ENCODE measurements at regions not wholly inside any gene's neighbourhood (a gene's known extent, or its start where the extent isn't known, plus 50 kb on each side); places are given as distances from the start of the nearest gene placed in this dataset.

- no peak for DNase-seq
- intact Hi-C loops (cut with DNase I), result no loop called here
These were observed 92.2 kb downstream of the PLCE1 start for GRCh38 chr10:94085766-94086437.

DNA sequence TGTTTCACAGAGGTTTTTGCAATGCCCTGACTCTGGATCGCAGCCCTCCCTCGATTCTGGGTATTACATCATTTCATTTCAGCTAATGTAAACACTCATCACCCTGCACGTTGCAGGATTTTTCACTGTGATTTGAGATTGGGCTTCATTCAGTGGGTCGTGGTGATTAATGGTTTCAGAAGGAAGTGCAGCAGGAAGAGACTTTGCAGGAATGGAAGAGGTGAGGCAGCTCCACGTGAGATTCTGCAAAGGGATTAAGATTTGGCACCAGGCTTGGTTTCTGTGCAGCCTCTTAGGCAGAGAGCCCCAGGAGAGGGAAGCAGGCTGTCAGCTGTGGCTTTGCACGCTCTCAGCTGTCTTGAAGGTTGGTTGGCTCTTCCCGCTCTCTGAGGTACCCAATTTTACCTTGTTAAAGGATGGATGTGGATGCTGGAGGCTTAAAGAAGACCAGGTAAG, 95.2 kb downstream of the PLCE1 start:
- intact Hi-C loops (cut with DNase I), result no loop called here
- no peak for DNase-seq

- DNase-seq, result no peak
- intact Hi-C loops (cut with DNase I), result no loop called here
These were observed 97.9 kb downstream of the PLCE1 start for GRCh38 chr10:94091649-94092048.

GRCh38 chr10:94092848-94093247, 99.1 kb downstream of the PLCE1 start:
- no peak for DNase-seq
- intact Hi-C loops (cut with DNase I), result no loop called here

- intact Hi-C loops (cut with DNase I), result no loop called here
These were observed 99.7 kb downstream of the PLCE1 start for GRCh38 chr10:94093286-94093905.

GRCh38 chr10:94094540-94094939, 100.8 kb downstream of the PLCE1 start:
- intact Hi-C loops (cut with DNase I), result no loop called here
- no peak for DNase-seq

More at GRCh38 chr10:94093286-94093905, 99.7 kb downstream of the PLCE1 start:
- DNase-seq, result no peak

DNA sequence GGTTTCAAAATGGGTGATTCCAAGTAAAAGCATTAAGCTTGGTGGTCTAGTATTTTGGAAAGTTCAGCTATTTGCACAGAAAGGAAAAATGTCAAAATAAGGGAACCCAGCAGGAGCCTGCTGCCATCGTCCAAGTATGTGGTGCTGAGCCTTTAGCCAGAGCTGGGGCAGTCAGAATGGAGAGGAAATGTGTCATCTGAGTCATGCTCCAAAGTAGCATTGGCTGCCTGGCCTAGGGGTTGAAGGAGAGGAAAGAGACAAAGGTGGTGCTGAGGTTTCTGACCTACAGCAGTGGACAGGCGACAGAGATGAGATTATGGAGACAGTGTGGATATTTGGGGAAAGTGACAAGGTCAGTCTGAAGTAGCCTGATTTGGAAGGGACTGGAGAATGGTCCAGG, 103.9 kb downstream of the PLCE1 start:
- intact Hi-C loops (cut with DNase I), result no loop called here
- DNase-seq, result no peak

GRCh38 chr10:94098896-94099295, 105.2 kb downstream of the PLCE1 start:
- DNase-seq, result no peak
- intact Hi-C loops (cut with DNase I), result no loop called here

GRCh38 chr10:94101894-94102293, 108.2 kb downstream of the PLCE1 start:
- no peak for DNase-seq
- intact Hi-C loops (cut with DNase I), result no loop called here

DNA sequence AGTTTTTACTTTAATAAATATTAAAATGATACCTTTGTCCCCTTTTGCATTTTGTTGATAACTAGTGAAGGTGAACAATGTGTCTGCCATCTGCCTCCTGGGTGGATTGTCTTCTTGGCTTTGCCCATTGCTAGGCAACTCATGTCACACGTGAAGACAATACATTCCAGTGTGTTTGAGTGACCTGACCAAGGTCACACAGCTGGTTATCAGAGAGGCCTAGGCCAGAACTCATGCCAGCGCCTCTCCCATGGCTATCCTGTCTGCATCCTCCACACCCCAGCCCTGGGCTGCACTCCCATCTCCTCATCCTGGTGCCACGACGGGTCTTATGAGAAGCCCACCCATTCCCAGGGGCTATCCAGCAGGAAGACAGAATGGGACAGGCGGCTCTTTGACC, 108.7 kb downstream of the PLCE1 start:
- DNase-seq, result no peak
- intact Hi-C loops (cut with DNase I), result no loop called here

GRCh38 chr10:94103192-94103591, 109.5 kb downstream of the PLCE1 start:
- intact Hi-C loops (cut with DNase I), result no loop called here
- DNase-seq, result no peak

DNA sequence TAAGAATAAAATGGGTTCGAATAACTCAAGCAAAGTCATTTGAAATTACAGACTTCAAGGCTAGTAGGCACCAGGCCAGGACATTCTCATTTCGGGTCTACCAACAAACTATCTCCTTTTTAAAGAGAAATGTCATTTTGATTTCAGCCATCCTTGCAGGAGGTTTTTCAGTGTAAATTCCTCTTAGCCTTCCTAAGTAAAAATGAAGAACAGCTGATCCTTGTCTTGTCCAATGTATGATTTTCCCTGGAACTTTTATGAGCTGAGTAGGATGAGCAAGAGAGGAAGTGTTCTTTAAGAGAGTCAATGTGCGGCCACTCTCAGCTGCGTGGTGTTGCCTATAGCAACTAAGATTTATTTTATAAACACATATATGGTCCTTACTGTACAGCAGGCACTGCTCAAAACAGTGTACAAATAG, 110.1 kb downstream of the PLCE1 start:
- DNase-seq, result no peak
- intact Hi-C loops (cut with DNase I), result no loop called here

DNA sequence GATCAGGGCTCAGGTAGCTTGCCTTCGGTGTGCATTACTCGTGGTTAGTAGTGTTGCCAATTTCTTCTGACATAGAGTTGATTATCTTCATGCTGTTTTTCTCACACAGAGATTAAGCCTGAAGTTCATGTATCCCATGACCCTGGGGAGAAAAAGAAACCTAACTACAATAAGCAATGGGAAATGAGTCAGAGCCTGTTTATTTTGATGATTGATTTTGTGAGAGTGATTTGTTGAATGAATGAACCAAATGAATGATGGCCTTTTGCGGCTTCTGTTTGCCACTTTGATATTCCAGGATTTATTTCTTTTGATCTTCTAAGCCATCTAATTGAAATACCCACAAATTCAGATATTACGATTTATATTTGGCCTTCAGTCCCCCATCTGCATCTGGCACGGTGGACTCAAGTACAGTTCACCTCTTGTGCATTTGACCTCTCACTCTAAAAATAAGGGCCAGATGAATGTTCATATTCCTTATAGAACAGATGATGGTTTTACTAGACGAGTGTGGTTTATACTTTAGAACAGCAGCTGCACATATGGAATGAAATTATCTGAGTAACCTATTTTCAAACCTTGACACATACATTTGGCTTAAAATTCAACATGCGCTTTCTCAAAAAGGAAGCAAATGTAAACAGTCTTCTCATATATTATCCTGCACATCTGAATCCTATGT, 110.7 kb downstream of the PLCE1 start:
- intact Hi-C loops (cut with DNase I), result no loop called here
- no peak for DNase-seq

DNA sequence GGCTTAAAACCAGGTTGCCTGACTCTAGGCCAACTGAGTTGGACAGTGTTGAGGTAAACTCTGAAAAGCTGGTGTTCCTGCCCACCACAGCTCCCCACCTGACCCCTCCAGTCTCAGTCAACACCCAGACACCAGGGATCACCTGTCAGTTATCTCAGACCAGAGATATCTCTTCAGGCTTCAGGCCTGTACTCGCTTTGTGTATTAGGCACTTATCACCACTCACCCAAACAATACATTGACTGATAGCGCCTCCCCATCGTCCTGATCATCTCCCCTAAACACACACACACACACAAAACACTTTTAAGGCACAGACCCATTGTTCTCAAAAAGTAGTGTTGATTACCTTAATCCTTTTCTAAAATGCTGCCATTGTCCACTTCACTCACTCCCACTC, 111.5 kb downstream of the PLCE1 start:
- DNase-seq, result no peak
- intact Hi-C loops (cut with DNase I), result no loop called here

DNA sequence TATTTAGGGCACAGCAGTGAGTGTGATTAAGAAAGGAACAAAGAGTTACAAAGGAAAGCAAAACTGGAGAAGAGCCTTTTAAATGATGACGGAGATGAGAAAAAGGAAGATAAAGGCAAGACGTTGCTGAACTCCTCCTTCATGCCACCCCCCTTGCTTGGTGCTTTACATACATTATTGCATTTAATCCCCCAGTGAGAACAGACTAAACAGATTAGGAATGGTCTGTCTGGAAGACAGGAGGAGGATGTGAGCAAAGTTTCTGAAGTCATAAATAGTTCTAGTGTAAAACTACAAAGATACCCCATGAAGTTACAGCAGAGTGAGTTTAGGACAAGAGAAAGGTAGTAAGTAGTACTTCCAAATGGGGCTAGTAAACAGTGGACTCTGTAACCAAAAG, 113.5 kb downstream of the PLCE1 start:
- no peak for DNase-seq
- intact Hi-C loops (cut with DNase I), result no loop called here

DNA sequence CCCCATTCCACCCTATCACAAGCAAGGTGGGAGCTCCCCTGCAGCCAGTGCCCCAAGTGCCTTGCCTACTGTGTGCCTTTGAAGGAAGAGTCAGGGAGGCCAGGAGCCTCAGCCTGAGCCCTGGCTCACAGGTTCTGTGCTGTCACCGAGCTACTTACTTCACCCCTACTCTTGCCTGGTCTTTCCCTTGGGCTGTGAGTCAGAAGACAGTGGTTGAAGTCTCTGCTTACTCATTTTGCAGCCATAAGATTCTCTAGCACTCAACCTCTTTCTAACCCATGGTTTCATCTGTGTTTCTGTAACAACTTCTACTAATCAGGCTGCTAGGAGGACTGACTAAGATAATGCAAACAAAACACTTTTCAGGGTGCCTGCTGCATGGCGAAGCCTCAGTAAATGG, 114.5 kb downstream of the PLCE1 start:
- no peak for DNase-seq
- intact Hi-C loops (cut with DNase I), result no loop called here

GRCh38 chr10:94111367-94111766, 117.6 kb downstream of the PLCE1 start:
- intact Hi-C loops (cut with DNase I), result no loop called here
- DNase-seq, result no peak

DNA sequence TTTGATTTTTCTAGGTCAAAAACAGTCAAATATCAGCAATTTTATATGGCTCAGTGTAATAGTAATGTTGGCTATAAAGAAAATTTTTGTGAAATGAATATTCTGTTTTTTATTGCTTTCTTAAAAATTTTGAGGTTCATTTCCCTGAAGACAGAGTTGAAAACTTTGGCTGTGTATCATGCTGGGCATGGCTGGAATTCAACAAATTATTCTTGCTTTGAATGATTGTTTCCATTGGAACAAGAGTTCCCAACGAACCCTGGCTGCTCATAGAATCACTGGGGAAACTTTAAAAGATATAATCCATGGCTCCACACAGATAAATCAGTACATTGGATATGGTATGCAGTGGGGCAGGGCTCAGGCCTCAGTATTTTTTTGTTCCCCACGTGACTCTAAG, 118.6 kb downstream of the PLCE1 start:
- intact Hi-C loops (cut with DNase I), result no loop called here
- DNase-seq, result no peak

GRCh38 chr10:94115725-94116124, 122.0 kb downstream of the PLCE1 start:
- DNase-seq, result no peak
- intact Hi-C loops (cut with DNase I), result no loop called here

DNA sequence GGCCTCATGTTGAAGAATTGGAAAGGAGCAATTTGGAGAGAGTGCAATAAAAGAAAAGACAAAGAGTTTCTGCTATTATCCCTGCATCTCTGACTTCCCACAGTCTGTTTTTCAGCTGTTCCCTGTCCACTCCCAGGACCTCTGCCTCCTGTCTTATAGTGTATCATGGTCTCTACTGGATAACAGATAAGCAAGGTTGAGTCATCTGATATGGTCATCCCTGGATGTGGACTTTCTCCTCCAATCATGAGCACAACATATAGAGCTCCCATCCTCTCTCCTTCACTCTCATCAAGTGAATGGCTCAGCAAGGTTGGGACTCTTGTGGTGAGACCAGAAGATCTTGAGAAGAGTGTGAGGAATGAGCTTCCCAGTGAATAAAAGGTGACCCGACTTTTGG, 123.1 kb downstream of the PLCE1 start:
- intact Hi-C loops (cut with DNase I), result no loop called here
- DNase-seq, result no peak

GRCh38 chr10:94122211-94122610, 128.5 kb downstream of the PLCE1 start:
- intact Hi-C loops (cut with DNase I), result no loop called here
- no peak for DNase-seq

Measured in posterior cingulate gyrus (tissue), 11 donors.